Kidney capillary endothelial cell (primary cell): ENCODE measurements at regions not wholly inside any gene's neighbourhood (a gene's known extent, or its start where the extent isn't known, plus 50 kb on each side); places are given as distances from the start of the nearest gene placed in this dataset.
"Not testable (repeated sequence)": the region's sequence is repeated elsewhere in the genome, so short reads cannot be mapped to it uniquely, and the experiment has no call there.

Experiments
- DNase-seq: peaks from one replicate; pipeline ENCODE4 v3.0.0-alpha.2; 2018; ENCODE audit warnings: low spot score

- no peak for DNase-seq
Observed at GRCh38 chr7:118418433-118418832, 193.9 kb downstream of the ANKRD7 start.

- DNase-seq = no peak
Observed at GRCh38 chr7:118420888-118421287, 196.4 kb downstream of the ANKRD7 start.

DNA sequence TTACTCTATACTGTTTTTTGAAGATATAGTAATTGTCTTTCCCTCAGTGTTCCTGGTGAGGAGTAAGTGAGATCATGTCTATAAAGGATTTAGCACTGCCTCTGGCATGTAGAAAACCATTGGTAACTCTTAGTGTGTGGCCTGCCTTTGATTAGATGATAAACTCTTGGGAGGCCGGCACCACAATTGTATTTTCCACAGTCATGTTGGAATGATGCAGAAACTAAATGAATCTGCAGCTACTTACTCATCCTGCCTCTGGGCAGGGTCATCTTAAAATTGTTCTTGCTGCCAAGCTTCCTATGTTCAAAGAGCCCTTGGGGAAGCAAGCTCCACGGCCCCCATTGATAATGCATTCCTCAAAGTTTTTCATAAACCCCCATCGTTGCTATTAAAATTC lies 204.6 kb downstream of the ANKRD7 start:
- no peak for DNase-seq

GRCh38 chr7:118436663-118437062 lies 212.2 kb downstream of the ANKRD7 start:
- DNase-seq = no peak

DNA sequence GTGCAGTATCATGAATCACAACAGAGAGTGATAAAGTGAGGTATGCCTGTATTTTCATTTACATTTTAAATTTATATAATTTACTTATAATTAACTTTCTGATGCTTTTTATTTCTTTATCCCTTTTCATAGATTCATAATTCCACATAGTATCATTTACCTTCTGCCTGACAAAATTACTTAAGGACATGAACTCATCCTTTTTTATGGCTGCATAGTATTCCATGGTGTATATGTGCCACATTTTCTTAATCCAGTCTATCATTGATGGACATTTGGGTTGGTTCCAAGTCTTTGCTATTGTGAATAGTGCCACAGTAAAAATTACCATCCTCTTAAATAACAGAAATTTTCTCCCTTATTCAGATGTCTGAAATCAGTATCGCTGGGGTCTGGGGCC lies 224.5 kb downstream of the ANKRD7 start:
- DNase-seq = not testable (repeated sequence)

DNA sequence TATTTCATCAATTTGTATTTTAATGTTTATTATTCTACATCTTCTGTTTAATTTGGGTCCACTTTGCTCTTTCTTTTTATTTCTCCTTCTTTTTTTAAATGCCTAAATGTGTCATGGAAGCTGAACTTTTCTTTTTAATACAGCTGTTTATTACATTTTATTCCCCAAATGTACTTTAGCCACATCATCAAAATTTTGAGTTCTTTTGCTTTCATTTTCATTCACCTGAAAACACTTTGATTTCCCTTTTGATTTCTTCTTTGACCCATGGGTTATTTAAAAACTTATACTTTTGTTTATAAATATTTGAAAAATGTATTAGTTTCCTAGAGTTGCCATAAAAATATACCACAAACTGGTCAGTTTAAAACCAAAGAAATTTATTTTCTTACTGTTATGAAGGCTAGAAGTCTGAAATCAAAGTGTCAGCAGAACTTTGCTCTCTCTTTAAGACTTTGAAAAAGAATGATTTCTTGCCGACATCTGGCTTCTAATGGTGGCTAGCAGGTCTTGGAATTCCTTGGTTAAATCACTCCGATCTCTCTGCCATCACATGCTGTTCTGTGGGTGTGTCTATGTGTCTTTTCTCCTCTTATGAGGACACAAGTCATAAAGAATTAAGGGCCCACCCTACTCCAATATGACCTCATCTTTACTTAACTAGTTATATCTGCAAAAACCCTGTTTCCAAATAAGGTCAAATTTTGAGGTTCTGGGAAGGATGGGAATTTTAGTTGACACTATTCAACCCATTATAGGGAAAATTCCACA lies 225.5 kb downstream of the ANKRD7 start:
- no peak for DNase-seq

DNA sequence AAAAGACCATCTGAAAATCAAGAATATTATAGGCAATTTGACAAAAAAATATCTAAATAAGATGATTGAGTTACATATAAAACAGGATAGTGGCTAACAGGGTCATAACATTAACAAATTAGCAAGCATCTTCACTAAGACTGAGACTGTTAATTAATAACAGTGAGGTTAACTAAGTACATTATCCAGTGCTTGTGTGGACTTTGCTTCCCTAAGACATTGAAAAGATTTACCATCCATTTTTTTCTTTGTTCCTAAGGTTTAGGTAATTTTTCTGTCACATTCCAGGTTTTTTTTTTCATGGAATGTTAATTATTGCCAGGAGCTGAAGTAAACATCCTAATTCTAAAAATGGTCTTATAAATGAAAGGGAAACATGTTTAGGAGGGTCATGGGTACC lies 227.6 kb downstream of the ANKRD7 start:
- DNase-seq = no peak

GRCh38 chr7:118467381-118467780 lies 242.9 kb downstream of the ANKRD7 start:
- no peak for DNase-seq

GRCh38 chr7:118472581-118472980 lies 248.1 kb downstream of the ANKRD7 start:
- DNase-seq = no peak

- DNase-seq = no peak
Observed at GRCh38 chr7:118473271-118473670, 248.8 kb downstream of the ANKRD7 start.

DNA sequence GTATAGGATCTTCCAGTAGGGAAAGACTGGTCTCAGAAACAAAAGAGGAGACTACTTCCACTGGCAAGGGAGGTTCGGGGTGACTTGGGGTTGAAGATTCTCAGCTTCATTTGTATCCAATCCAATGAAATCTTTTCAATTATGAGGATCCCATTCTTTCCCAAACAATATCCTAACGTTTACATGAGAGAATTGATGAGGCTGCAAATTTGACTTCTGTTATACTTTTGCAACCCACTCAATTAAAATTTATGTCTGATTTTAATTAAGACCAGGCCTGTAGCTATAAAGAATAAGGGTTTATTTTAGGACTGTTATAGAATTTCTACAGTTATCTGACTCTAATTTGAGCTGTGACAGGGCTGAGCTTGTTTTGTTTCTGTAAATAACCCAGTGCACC lies 251.5 kb downstream of the ANKRD7 start:
- no peak for DNase-seq

- DNase-seq = no peak
Observed at GRCh38 chr7:118477036-118477435, 252.5 kb downstream of the ANKRD7 start.

GRCh38 chr7:118478236-118478635 lies 253.7 kb downstream of the ANKRD7 start:
- no peak for DNase-seq

DNA sequence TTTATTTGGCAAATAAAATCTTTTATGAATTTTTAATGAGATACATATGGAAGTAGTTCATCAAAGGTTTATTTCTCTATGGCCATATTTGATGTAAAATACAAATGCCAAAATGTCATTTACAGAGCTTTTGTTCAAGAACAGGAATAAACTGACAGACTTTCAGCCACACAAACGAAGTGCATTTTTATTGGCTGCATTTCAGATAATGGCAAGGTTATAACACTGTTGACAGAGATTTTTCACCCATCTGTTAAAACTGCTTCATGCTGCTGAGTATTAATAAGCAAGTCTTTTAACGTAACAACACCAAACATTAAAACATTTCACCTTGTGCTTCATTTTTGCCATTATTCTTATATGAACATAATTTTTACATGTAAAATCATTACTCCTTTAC lies 254.4 kb downstream of the ANKRD7 start:
- no peak for DNase-seq

GRCh38 chr7:118492466-118492865 lies 268.0 kb downstream of the ANKRD7 start:
- no peak for DNase-seq

GRCh38 chr7:118496138-118496644 lies 271.7 kb downstream of the ANKRD7 start:
- no peak for DNase-seq

DNA sequence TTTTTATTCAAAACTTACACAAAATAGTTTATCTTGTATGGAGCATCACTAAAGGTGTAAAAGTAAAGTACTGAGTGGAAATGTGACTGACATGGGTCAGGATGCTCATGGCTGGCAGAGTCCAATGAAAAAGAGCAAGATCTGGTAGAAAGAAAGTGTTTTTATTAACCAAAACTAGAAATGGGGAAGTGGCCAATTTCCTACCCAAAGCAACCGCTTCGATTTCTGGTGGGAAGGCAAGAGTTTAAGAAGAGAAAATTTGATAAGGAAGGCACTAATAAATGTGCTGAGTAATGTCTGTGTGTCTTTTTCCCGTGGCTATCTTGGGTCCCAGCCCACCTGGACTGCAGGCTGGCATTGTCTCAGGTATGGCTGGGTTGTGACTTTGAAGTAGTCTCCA lies 277.7 kb downstream of the ANKRD7 start:
- no peak for DNase-seq

DNA sequence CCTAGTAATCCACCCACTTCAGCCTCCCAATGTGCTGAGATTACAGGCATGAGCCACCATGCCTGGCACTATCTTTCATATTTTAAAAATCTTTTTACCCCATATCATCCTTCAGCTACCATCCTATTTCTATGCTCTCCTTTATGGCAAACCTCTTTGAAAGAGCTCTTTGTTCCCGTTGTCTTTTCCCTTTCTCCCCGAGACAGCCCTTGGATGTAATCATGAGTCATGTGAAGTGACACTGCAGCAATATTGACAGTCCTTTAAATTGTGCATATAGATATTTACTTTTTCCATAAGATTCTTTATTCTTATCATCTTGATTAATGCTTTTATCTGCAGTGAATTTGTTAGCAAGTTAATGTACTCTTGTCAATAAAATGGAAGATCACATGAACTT lies 286.6 kb downstream of the ANKRD7 start:
- DNase-seq = no peak

- DNase-seq = no peak
Observed at GRCh38 chr7:118517275-118517674, 292.8 kb downstream of the ANKRD7 start.

- no peak for DNase-seq
Observed at GRCh38 chr7:118525020-118525419, 300.5 kb downstream of the ANKRD7 start.

DNA sequence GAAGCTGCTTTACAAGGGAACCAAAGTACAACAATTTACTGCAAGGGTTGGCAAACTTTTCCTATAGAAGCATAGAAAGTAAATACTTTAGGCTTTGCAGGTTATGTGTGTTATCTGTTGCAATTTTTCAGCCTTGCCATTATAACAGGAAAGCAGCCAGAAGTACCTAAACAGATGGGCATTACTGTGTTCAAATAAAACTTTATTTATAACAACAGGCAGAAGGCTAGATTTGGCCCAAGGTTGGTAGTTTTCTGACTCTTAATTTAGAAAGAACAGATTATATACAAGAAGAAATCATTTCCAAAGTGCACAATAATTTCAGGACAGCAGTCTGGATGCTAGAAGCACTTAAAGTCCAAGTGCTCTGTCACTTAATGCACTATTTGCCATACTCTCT lies 307.1 kb downstream of the ANKRD7 start:
- no peak for DNase-seq

GRCh38 chr7:118559207-118559606 lies 334.7 kb downstream of the ANKRD7 start:
- no peak for DNase-seq

DNA sequence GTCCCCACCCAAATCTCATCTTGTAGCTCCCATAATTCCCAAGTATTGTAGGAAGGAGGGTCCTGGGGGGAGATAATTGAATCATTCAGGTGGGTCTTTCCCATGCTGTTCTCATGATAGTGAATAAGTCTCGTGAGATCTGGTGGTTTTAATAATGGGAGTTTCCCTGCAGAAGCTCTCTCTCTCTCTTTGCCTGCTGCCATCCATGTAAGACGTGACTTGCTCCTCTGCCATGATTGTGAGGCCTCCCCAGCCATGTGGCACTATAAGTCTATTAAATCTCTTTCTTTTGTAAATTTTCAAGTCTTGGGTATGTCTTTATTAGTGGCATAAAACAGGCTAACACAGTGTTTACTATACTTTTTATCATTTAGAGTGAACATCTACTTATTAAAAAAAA lies 338.8 kb downstream of the ANKRD7 start:
- DNase-seq = no peak

- DNase-seq = no peak
Observed at GRCh38 chr7:118572604-118573003, 348.1 kb downstream of the ANKRD7 start.
